ENCODE measurements at regions not wholly inside any gene's neighbourhood (a gene's known extent, or its start where the extent isn't known, plus 50 kb on each side); places are given as distances from the start of the nearest gene placed in this dataset.

DNA sequence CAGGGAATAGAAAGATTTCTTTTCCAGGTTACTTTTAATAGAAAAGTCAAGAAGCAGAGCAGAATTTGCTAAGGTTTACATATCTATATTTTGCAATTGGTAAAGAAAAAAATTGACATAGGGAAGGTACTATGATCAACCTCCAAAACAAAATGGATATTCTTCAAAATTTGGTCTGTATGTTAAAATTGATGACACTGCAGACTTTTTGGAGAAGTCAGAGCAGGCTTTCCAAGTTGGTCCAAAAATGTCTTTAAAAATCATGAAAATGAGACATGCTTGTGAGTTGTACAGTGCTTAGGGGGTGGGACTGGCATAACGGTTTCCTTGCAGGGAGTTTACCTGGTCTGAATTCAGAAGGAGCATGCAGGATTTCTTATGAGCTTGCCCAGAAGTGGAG, 77.0 kb downstream of the TFPI2 start:
- Histone ChIP-seq H3K27me3 (ENCODE audit: insufficient read depth, poor library complexity, severe bottlenecking) (no peaks in the 10 kb centered on the region), H3K27ac (replicated peaks) (no peak overlapping the region), H3K4me3 (replicated peaks; ENCODE audit: insufficient read depth, low read length) (no peak overlapping the region)
- TF ChIP-seq GABPA (IDR thresholded peaks at IDR 0.05; ENCODE audit: low read depth) (no peak), SPI1 (IDR thresholded peaks at IDR 0.05; ENCODE audit: borderline replicate concordance, low read depth) (no peak)
- TF ChIP-seq, protein P1, sequence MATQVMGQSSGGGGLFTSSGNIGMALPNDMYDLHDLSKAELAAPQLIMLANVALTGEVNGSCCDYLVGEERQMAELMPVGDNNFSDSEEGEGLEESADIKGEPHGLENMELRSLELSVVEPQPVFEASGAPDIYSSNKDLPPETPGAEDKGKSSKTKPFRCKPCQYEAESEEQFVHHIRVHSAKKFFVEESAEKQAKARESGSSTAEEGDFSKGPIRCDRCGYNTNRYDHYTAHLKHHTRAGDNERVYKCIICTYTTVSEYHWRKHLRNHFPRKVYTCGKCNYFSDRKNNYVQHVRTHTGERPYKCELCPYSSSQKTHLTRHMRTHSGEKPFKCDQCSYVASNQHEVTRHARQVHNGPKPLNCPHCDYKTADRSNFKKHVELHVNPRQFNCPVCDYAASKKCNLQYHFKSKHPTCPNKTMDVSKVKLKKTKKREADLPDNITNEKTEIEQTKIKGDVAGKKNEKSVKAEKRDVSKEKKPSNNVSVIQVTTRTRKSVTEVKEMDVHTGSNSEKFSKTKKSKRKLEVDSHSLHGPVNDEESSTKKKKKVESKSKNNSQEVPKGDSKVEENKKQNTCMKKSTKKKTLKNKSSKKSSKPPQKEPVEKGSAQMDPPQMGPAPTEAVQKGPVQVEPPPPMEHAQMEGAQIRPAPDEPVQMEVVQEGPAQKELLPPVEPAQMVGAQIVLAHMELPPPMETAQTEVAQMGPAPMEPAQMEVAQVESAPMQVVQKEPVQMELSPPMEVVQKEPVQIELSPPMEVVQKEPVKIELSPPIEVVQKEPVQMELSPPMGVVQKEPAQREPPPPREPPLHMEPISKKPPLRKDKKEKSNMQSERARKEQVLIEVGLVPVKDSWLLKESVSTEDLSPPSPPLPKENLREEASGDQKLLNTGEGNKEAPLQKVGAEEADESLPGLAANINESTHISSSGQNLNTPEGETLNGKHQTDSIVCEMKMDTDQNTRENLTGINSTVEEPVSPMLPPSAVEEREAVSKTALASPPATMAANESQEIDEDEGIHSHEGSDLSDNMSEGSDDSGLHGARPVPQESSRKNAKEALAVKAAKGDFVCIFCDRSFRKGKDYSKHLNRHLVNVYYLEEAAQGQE (IDR thresholded peaks at IDR 0.05; ENCODE audit: insufficient replicate concordance, low read depth): no peak
- TF ChIP-seq, protein P2, sequence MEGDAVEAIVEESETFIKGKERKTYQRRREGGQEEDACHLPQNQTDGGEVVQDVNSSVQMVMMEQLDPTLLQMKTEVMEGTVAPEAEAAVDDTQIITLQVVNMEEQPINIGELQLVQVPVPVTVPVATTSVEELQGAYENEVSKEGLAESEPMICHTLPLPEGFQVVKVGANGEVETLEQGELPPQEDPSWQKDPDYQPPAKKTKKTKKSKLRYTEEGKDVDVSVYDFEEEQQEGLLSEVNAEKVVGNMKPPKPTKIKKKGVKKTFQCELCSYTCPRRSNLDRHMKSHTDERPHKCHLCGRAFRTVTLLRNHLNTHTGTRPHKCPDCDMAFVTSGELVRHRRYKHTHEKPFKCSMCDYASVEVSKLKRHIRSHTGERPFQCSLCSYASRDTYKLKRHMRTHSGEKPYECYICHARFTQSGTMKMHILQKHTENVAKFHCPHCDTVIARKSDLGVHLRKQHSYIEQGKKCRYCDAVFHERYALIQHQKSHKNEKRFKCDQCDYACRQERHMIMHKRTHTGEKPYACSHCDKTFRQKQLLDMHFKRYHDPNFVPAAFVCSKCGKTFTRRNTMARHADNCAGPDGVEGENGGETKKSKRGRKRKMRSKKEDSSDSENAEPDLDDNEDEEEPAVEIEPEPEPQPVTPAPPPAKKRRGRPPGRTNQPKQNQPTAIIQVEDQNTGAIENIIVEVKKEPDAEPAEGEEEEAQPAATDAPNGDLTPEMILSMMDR (IDR thresholded peaks at IDR 0.05; ENCODE audit: insufficient read depth, low read length): no peak
- DNase-seq (ENCODE audit: low read depth in 1 of 2, low spot score in 1 of 2): no peak

DNA sequence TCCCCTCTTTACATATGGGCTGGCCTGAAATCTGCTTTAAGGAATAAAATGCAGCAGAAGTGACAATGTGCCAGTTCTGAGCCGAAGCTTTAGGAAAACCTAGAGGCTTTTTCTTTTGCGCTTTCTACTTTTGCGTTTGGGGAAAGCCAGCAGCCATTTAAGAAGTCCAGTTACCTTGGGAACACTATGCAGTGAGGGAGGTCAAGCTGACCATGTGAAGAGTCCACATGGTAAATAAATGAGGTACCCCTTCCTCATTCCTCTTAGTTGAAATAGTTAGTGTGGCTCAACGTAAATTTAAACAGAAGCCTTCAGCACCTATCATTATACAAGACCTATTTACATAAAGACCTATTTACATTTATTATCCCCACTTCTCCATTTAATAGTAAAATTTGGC, 78.5 kb downstream of the TFPI2 start:
- TF ChIP-seq POLR2AphosphoS5 (IDR thresholded peaks at IDR 0.05; ENCODE audit: low read depth): no peak
- TF ChIP-seq, protein P2 (IDR thresholded peaks at IDR 0.05; ENCODE audit: insufficient read depth, low read length): no peak
- TF ChIP-seq SPI1 (IDR thresholded peaks at IDR 0.05; ENCODE audit: borderline replicate concordance, low read depth): no peak
- TF ChIP-seq, protein P1 (IDR thresholded peaks at IDR 0.05; ENCODE audit: insufficient replicate concordance, low read depth): no peak
- TF ChIP-seq GABPA (IDR thresholded peaks at IDR 0.05; ENCODE audit: low read depth): no peak
- Histone ChIP-seq H3K27ac (replicated peaks) (no peak overlapping the region), H3K4me3 (replicated peaks; ENCODE audit: insufficient read depth, low read length) (no peak overlapping the region), H3K27me3 (ENCODE audit: insufficient read depth, poor library complexity, severe bottlenecking) (no peaks in the 10 kb centered on the region)
- no peak for DNase-seq (ENCODE audit: low read depth in 1 of 2, low spot score in 1 of 2)

DNA sequence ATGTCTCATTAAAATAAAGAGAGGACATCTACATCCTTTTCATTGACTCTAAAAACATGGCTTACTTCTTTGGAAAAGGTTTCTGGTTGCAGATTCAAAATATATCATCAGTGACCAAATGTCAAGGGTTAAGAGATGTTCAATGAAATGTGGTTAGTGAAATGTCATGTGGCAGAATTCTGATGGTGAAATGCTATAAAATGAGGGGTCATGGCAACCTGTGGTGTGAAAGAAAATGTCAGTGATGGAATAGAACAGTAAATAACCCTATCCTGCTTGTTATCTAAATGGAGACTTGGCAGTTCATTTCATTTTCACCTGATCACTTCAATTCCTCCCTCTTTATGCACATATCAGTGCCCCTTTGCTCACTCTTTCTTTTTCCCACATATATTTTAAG, 79.4 kb downstream of the TFPI2 start:
- Histone ChIP-seq H3K4me3 (replicated peaks; ENCODE audit: insufficient read depth, low read length) (no peak overlapping the region), H3K27me3 (ENCODE audit: insufficient read depth, poor library complexity, severe bottlenecking) (no peaks in the 10 kb centered on the region), H3K27ac (replicated peaks) (no peak overlapping the region)
- TF ChIP-seq GABPA (IDR thresholded peaks at IDR 0.05; ENCODE audit: low read depth) (no peak), POLR2AphosphoS5 (IDR thresholded peaks at IDR 0.05; ENCODE audit: low read depth) (no peak), SPI1 (IDR thresholded peaks at IDR 0.05; ENCODE audit: borderline replicate concordance, low read depth) (no peak)
- TF ChIP-seq, protein P2 (IDR thresholded peaks at IDR 0.05; ENCODE audit: insufficient read depth, low read length): no peak
- TF ChIP-seq, protein P1 (IDR thresholded peaks at IDR 0.05; ENCODE audit: insufficient replicate concordance, low read depth): no peak
- no peak for DNase-seq (ENCODE audit: low read depth in 1 of 2, low spot score in 1 of 2)

All from HL-60 (cell line).